ENCODE measurements at regions not wholly inside any gene's neighbourhood (a gene's known extent, or its start where the extent isn't known, plus 50 kb on each side); places are given as distances from the start of the nearest gene placed in this dataset.

DNA sequence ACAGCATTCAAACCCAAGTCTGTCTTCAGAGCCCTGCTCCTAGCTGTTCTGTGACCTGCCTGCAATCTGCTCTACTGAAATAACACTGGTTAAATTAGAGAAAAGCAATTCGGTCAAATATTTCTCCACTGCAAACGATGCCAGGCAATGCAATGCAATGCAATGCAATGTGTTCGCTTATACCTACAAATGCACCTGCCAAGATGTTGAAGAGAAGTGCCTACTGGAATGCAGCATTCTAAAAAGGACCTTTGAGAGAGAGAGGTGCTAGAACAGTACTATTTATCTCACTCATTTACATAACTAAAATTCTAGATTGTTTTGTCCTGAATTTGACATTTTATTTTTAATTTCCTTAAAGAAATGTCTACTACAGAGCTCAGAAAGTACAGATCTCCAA, 157.3 kb upstream of the CDK1 start:
- TF ChIP-seq, protein P1, sequence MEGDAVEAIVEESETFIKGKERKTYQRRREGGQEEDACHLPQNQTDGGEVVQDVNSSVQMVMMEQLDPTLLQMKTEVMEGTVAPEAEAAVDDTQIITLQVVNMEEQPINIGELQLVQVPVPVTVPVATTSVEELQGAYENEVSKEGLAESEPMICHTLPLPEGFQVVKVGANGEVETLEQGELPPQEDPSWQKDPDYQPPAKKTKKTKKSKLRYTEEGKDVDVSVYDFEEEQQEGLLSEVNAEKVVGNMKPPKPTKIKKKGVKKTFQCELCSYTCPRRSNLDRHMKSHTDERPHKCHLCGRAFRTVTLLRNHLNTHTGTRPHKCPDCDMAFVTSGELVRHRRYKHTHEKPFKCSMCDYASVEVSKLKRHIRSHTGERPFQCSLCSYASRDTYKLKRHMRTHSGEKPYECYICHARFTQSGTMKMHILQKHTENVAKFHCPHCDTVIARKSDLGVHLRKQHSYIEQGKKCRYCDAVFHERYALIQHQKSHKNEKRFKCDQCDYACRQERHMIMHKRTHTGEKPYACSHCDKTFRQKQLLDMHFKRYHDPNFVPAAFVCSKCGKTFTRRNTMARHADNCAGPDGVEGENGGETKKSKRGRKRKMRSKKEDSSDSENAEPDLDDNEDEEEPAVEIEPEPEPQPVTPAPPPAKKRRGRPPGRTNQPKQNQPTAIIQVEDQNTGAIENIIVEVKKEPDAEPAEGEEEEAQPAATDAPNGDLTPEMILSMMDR (IDR thresholded peaks at IDR 0.05) = no peak
- TF ChIP-seq POLR2AphosphoS5 (IDR thresholded peaks at IDR 0.05) (no peak), EP300 (IDR thresholded peaks at IDR 0.05; ENCODE audit: low read depth) (no peak)
